ENCODE measurements at regions not wholly inside any gene's neighbourhood (a gene's known extent, or its start where the extent isn't known, plus 50 kb on each side); places are given as distances from the start of the nearest gene placed in this dataset.

DNA sequence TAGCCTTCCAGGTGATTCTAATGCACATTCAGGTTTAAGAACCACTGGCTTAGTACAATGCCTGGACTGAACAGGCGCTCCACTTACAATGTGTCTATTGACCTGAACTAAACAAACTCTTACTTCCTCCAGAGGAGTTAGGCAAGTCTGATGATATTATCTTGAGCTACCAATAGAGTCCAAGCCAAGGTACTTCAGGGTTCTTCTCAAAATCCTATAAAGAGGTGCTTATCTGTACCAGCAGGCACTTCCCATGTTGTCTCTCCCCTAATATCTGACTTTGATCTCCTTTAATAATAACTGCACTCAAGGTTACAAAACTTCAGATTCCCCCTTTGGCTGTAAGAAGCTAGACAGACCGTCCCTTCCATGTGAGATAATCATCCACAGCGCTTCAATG lies 157.0 kb upstream of the SVIL start:
- H3K27ac ChIP-seq (ENCODE audit: low read depth in 1 of 2, low read length in 2 of 2): no peak overlapping the region
- no peak for DNase-seq (ENCODE audit: low spot score)

More for the DNA sequence above, 157.0 kb upstream of the SVIL start:
- WGBS: 94% methylated on average over 3 of the region's 3 CpGs
- H3K4me3 ChIP-seq (ENCODE audit: low read depth in 1 of 3, low read length in 3 of 3): no peak overlapping the region
- H3K4me1 ChIP-seq (ENCODE audit: control insufficient read depth in 4 of 4, insufficient read depth in 4 of 4, low read length in 3 of 4): no peaks in the 10 kb centered on the region
- H3K9me3 ChIP-seq (ENCODE audit: control insufficient read depth in 4 of 4, low read length in 3 of 4): no peaks in the 10 kb centered on the region
- H3K9ac ChIP-seq (ENCODE audit: low read depth in 1 of 2, low read length in 2 of 2): no peak overlapping the region
- no peaks in the 10 kb centered on the region for H3K27me3 ChIP-seq (ENCODE audit: control insufficient read depth in 4 of 4, insufficient read depth in 4 of 4, low read length in 3 of 4)
- H3K36me3 ChIP-seq (ENCODE audit: control insufficient read depth in 4 of 4, insufficient read depth in 3 of 4, low read depth in 1 of 4, low read length in 3 of 4): no peaks in the 10 kb centered on the region
- TF ChIP-seq RXRA (IDR thresholded peaks at IDR 0.05): no peak
- no peak for TF ChIP-seq RAD21 (IDR thresholded peaks at IDR 0.05)
- TF ChIP-seq, protein P1, sequence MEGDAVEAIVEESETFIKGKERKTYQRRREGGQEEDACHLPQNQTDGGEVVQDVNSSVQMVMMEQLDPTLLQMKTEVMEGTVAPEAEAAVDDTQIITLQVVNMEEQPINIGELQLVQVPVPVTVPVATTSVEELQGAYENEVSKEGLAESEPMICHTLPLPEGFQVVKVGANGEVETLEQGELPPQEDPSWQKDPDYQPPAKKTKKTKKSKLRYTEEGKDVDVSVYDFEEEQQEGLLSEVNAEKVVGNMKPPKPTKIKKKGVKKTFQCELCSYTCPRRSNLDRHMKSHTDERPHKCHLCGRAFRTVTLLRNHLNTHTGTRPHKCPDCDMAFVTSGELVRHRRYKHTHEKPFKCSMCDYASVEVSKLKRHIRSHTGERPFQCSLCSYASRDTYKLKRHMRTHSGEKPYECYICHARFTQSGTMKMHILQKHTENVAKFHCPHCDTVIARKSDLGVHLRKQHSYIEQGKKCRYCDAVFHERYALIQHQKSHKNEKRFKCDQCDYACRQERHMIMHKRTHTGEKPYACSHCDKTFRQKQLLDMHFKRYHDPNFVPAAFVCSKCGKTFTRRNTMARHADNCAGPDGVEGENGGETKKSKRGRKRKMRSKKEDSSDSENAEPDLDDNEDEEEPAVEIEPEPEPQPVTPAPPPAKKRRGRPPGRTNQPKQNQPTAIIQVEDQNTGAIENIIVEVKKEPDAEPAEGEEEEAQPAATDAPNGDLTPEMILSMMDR (IDR thresholded peaks at IDR 0.05; ENCODE audit: low read depth, low read length, missing input control): no peak
- no peak for TF ChIP-seq MAX (IDR thresholded peaks at IDR 0.05)
- TF ChIP-seq FOXA1 (IDR thresholded peaks at IDR 0.05): no peak
- no peak for TF ChIP-seq EGR1 (IDR thresholded peaks at IDR 0.05; ENCODE audit: low read depth in 2 of 2)
- no peak for TF ChIP-seq NR2F2 (IDR thresholded peaks at IDR 0.05)
- TF ChIP-seq GABPA (IDR thresholded peaks at IDR 0.05 in 1 of 2, conservative IDR thresholded peaks at IDR 0.05 in 1 of 2): no peak
- TF ChIP-seq SP1 (IDR thresholded peaks at IDR 0.05): no peak
- TF ChIP-seq YY1 (IDR thresholded peaks at IDR 0.05): no peak
- TF ChIP-seq FOXA2 (IDR thresholded peaks at IDR 0.05): no peak
- no peak for TF ChIP-seq ZBTB33 (IDR thresholded peaks at IDR 0.05)
- TF ChIP-seq, protein P2, sequence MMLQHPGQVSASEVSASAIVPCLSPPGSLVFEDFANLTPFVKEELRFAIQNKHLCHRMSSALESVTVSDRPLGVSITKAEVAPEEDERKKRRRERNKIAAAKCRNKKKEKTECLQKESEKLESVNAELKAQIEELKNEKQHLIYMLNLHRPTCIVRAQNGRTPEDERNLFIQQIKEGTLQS (IDR thresholded peaks at IDR 0.05): no peak
- no peak for TF ChIP-seq REST (IDR thresholded peaks at IDR 0.05)
- no peak for TF ChIP-seq JUND (IDR thresholded peaks at IDR 0.05)
- TF ChIP-seq HNF4G (IDR thresholded peaks at IDR 0.05): no peak
